SK-N-SH (cell line): ENCODE measurements at regions not wholly inside any gene's neighbourhood (a gene's known extent, or its start where the extent isn't known, plus 50 kb on each side); places are given as distances from the start of the nearest gene placed in this dataset.

ENCODE experiments used
- CTCF ChIA-PET: fragments of 300-600, 350-600 bp; formaldehyde crosslinking; extraction: SDS; loops from one replicate; lab custom pipeline; 2021; lab: Yijun Ruan, JAX
- POLR2A ChIA-PET: fragments of 350-600 bp; sonication (Branson Sonifier 250); formaldehyde crosslinking; extraction: SDS; loops from one replicate; lab custom pipeline; 2020; ENCODE audit warnings: antibody characterized with exemption, inconsistent platforms; lab: Yijun Ruan, JAX
- DNase-seq: peaks from one replicate; pipeline ENCODE4 v3.0.0; 2012
- H2AFZ ChIP-seq: fragments of 200-600 bp; sonication (generic); 2 replicates; pipeline ENCODE4 v1.8.1; 2016; ENCODE audit warnings: antibody characterized with exemption, mild to moderate bottlenecking, low read depth
- H3F3A ChIP-seq: fragments of 200-600 bp; sonication (generic); replicated peaks from 2 replicates; pipeline ENCODE3; 2016; ENCODE audit warnings: antibody characterized with exemption, mild to moderate bottlenecking; ENCODE audit not compliant: insufficient read depth
- H3K27ac ChIP-seq, 2 experiments: fragments of 200-500 bp in 1 of 2; fragments of 200-600 bp in 1 of 2; sonication (Bioruptor generic) in 1 of 2; sonication (generic), shearing (Covaris generic) in 1 of 2; 2 replicates each; pipeline versions ENCODE4 v1.5.1 to v1.6.1; 2014 to 2016; ENCODE audit warnings: low read depth in 2 of 2, inconsistent platforms in 1 of 2, low read length in 1 of 2, mild to moderate bottlenecking in 1 of 2, mixed read lengths in 1 of 2
- H3K27me3 ChIP-seq: fragments of 200-600 bp; sonication (generic), shearing (Covaris generic); 2 replicates; pipeline ENCODE4 v1.6.1; 2016; ENCODE audit warnings: mixed run types; ENCODE audit not compliant: insufficient read depth
- H3K36me3 ChIP-seq, 2 experiments: fragments of 200-500 bp in 1 of 2; fragments of 200-600 bp in 1 of 2; sonication (Bioruptor generic) in 1 of 2; sonication (generic) in 1 of 2; replicated peaks in 1 of 2; 2 replicates each; pipeline versions ENCODE3 to v1.5.1; 2014 to 2016; ENCODE audit warnings: low read length in 1 of 2, mild to moderate bottlenecking in 1 of 2; ENCODE audit not compliant: insufficient read depth in 2 of 2, control insufficient read depth in 1 of 2
- H3K4me1 ChIP-seq, 2 experiments: fragments of 200-500 bp in 1 of 2; fragments of 200-600 bp in 1 of 2; sonication (Bioruptor generic) in 1 of 2; sonication (generic), shearing (Covaris generic) in 1 of 2; 2 replicates each; pipeline versions ENCODE4 v1.5.1 to v1.6.1; 2014 to 2016; ENCODE audit warnings: low read depth in 1 of 2, low read length in 1 of 2, mixed run types in 1 of 2; ENCODE audit not compliant: insufficient read depth in 2 of 2, control insufficient read depth in 1 of 2
- H3K4me2 ChIP-seq: fragments of 200-600 bp; sonication (generic), shearing (Covaris generic); 2 replicates; pipeline ENCODE4 v1.6.1; 2017; ENCODE audit warnings: mixed run types
- H3K4me3 ChIP-seq, 2 experiments: fragments of 200-500 bp in 1 of 2; fragments of 200-600 bp in 1 of 2; sonication (Bioruptor generic) in 1 of 2; sonication (generic), shearing (Covaris generic) in 1 of 2; 2 replicates each; pipeline versions ENCODE4 v1.5.1 to v1.8.1; 2014 to 2016; ENCODE audit warnings: low read depth in 2 of 2, inconsistent platforms in 1 of 2, low read length in 1 of 2, mild to moderate bottlenecking in 1 of 2, mixed read lengths in 1 of 2, moderate library complexity in 1 of 2
- H3K79me2 ChIP-seq: fragments of 200-600 bp; sonication (generic); 2 replicates; pipeline ENCODE4 v1.8.1; 2017; ENCODE audit warnings: mild to moderate bottlenecking; ENCODE audit not compliant: insufficient read depth
- H3K9ac ChIP-seq: fragments of 200-600 bp; sonication (generic); 2 replicates; pipeline ENCODE4 v1.6.1; 2017; ENCODE audit warnings: mixed run types
- H3K9me2 ChIP-seq: fragments of 200-600 bp; sonication (generic); 2 replicates; pipeline ENCODE4 v1.6.1; 2017; ENCODE audit warnings: mixed run types
- H3K9me3 ChIP-seq: fragments of 200-600 bp; sonication (generic); 2 replicates; pipeline ENCODE4 v1.6.1; 2017; ENCODE audit warnings: mixed run types, mild to moderate bottlenecking, moderate library complexity
- H4K20me1 ChIP-seq: fragments of 200-600 bp; sonication (generic); 2 replicates; pipeline ENCODE4 v1.6.1; 2017; ENCODE audit warnings: mild to moderate bottlenecking, mixed run types; ENCODE audit not compliant: insufficient read depth
- CHD2 ChIP-seq: fragments of 150-350 bp; IDR thresholded peaks from 2 replicates; pipeline ENCODE4 v1.6.1; 2018; ENCODE audit warnings: low read length; ENCODE audit not compliant: partially characterized antibody
- ELF1 ChIP-seq: IDR thresholded peaks from 2 replicates; pipeline ENCODE4 v1.4.0; 2012
- EZH2phosphoT487 ChIP-seq: fragments of 200-600 bp; sonication (generic); IDR thresholded peaks from 2 replicates; pipeline ENCODE4 v1.6.1; 2017; ENCODE audit warnings: low read depth, mixed run types, mild to moderate bottlenecking, antibody characterized with exemption, moderate library complexity, borderline replicate concordance
- IRF3 ChIP-seq: fragments of 150-350 bp; IDR thresholded peaks from 2 replicates; pipeline ENCODE4 v1.6.1; 2016; ENCODE audit warnings: mild to moderate bottlenecking, low read depth, low read length
- NRF1 ChIP-seq: IDR thresholded peaks from 2 replicates; pipeline ENCODE4 v1.6.1; 2012; ENCODE audit warnings: low read depth, mild to moderate bottlenecking, low read length
- PBX3 ChIP-seq: IDR thresholded peaks from 2 replicates; pipeline ENCODE4; 2012
- POLR2AphosphoS5 ChIP-seq: IDR thresholded peaks from 2 replicates; pipeline ENCODE4 v1.6.1; 2012; ENCODE audit warnings: low read depth, low read length
- RCOR1 ChIP-seq: fragments of 150-350 bp; IDR thresholded peaks from 2 replicates; pipeline ENCODE4 v1.6.1; 2017; ENCODE audit warnings: antibody characterized with exemption, low read length
- SMC3 ChIP-seq: IDR thresholded peaks from 2 replicates; pipeline ENCODE4 v1.6.1; 2012; ENCODE audit warnings: low read depth, low read length, improper control_type of control experiment
- TAF1 ChIP-seq: IDR thresholded peaks from 2 replicates; pipeline ENCODE4 v1.6.1; 2012; ENCODE audit warnings: low read depth, mild to moderate bottlenecking, low read length, moderate library complexity, borderline replicate concordance
- USF1 ChIP-seq: IDR thresholded peaks from 2 replicates; pipeline ENCODE4 v1.4.0; 2012; ENCODE audit warnings: low read depth, borderline replicate concordance
- WGBS: methylation state at CpG from one replicate; pipeline ENCODE4 v1.1.6; 2017; ENCODE audit warnings: low lambda C conversion rate; 5-methylcytosine and 5-hydroxymethylcytosine counted together
- small RNA-seq, 7 experiments: library from RNA; depleted of rRNA; stranded (forward); fragments of <200 nt; gene quantifications; one replicate each; pipeline ENCODE3, GENCODE V24; 2012

GRCh38 chr20:23135449-23136420, 49.6 kb upstream of the CD93 start:
- POLR2A ChIA-PET: no interaction called here
- DNase-seq: no peak
- H2AFZ ChIP-seq: 0 out of 2 replicates have a peak overlapping the region, but pooled peaks have one; percentile 11
- no peak overlapping the region for H3K4me3 ChIP-seq
- WGBS: 60% methylated on average over 8 of the region's 8 CpGs
- CTCF ChIA-PET: no interaction called here
- no peak overlapping the region for H3K4me2 ChIP-seq
- H3K9me3 ChIP-seq: no peaks in the 10 kb centered on the region
- no peak overlapping the region for H3K9ac ChIP-seq
- no peaks in the 10 kb centered on the region for H3K27me3 ChIP-seq
- no peak overlapping the region for H3K27ac ChIP-seq
- H3K9me2 ChIP-seq: no peaks in the 10 kb centered on the region
- no peaks in the 10 kb centered on the region for H3K79me2 ChIP-seq
- H3K4me1 ChIP-seq: no peaks in the 10 kb centered on the region
- no peaks in the 10 kb centered on the region for H4K20me1 ChIP-seq
- no peaks in the 10 kb centered on the region for H3K36me3 ChIP-seq
- TF ChIP-seq NRF1: no peak
- no peak for TF ChIP-seq IRF3
- TF ChIP-seq POLR2AphosphoS5: no peak
- TF ChIP-seq ELF1: no peak
- no peak for TF ChIP-seq PBX3
- TF ChIP-seq TAF1: no peak
- no peak for TF ChIP-seq EZH2phosphoT487
- TF ChIP-seq RCOR1: no peak
- TF ChIP-seq SMC3: no peak
- no peak for TF ChIP-seq USF1
- no peak for TF ChIP-seq CHD2
- H3F3A ChIP-seq: no peaks in the 10 kb centered on the region

Small RNA genes lying in the stretch of these regions (small RNA-seq; reads per million reads assigned to genes)
- gene RNA5SP478: 0 to 0.13 (median 0) reads per million in 7 experiments
